ENCODE measurements at regions not wholly inside any gene's neighbourhood (a gene's known extent, or its start where the extent isn't known, plus 50 kb on each side); places are given as distances from the start of the nearest gene placed in this dataset.

DNA sequence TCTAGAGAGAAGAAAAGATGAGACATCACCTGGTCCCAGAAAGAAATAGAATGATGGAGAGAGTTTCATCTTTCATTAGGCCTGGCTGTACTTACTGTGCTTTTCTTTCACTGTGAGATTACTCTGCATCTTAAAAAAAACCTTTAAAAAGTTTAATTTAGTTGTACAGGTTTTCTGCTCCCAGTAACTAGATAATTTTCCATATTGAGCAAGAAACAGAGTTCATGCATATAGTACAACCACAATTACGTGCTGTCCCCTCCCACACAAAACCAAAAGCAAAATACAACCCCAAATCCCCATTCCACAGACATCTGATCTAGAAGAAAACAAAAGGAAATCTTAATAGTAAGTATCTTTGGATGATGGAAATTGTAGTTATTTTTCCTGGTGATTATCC lies 371.2 kb downstream of the SH2D1A start:
- TF ChIP-seq, protein P1, sequence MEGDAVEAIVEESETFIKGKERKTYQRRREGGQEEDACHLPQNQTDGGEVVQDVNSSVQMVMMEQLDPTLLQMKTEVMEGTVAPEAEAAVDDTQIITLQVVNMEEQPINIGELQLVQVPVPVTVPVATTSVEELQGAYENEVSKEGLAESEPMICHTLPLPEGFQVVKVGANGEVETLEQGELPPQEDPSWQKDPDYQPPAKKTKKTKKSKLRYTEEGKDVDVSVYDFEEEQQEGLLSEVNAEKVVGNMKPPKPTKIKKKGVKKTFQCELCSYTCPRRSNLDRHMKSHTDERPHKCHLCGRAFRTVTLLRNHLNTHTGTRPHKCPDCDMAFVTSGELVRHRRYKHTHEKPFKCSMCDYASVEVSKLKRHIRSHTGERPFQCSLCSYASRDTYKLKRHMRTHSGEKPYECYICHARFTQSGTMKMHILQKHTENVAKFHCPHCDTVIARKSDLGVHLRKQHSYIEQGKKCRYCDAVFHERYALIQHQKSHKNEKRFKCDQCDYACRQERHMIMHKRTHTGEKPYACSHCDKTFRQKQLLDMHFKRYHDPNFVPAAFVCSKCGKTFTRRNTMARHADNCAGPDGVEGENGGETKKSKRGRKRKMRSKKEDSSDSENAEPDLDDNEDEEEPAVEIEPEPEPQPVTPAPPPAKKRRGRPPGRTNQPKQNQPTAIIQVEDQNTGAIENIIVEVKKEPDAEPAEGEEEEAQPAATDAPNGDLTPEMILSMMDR (conservative IDR thresholded peaks at IDR 0.05 in 1 of 2, IDR thresholded peaks at IDR 0.05 in 1 of 2; ENCODE audit: low read depth in 1 of 2, low read length in 2 of 2) = no peak
- no peak for TF ChIP-seq EZH2 (IDR thresholded peaks at IDR 0.05; ENCODE audit: low read length, missing control alignments)

All from fibroblast of lung (primary cell).